ENCODE measurements at regions not wholly inside any gene's neighbourhood (a gene's known extent, or its start where the extent isn't known, plus 50 kb on each side); places are given as distances from the start of the nearest gene placed in this dataset.

DNA sequence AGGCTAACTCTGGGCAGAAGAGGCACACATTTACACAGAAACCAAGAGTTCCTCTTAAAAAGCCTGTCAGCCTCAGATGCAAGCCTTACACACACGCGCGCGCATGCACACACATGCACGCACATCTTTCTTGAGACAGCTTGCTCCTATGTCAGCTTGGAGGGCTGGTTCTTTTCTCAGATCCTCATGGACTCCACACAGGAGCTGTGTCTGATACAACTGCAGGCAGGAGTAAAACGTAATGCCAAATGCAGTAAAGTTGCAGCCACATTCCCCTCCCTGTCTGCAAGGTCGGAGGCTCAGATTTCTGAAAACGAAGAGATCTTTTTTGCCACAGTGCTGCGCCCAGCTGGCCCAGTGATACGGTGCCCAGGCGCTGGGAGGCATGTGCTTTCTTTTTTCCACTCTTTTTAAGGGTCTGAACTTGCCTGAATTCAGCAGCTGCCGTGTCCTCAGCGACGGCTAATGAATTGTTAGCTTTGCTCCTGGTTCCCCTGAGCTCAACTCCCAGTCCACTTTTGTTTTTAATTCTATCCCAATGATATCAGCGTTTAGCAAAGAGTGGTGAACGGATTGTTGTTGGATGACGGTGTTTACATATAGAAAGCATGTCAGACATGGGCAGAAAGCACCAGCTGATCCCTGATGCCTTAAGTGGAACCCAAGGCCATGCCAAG lies 72.9 kb upstream of the FOXN3 start:
- TF ChIP-seq POLR2A (IDR thresholded peaks at IDR 0.05; ENCODE audit: low read depth) = no peak
- TF ChIP-seq CTCF (IDR thresholded peaks at IDR 0.05) = no peak

Data from esophagus muscularis mucosa (tissue), 3 donors.